ENCODE measurements at regions not wholly inside any gene's neighbourhood (a gene's known extent, or its start where the extent isn't known, plus 50 kb on each side); places are given as distances from the start of the nearest gene placed in this dataset.

DNA sequence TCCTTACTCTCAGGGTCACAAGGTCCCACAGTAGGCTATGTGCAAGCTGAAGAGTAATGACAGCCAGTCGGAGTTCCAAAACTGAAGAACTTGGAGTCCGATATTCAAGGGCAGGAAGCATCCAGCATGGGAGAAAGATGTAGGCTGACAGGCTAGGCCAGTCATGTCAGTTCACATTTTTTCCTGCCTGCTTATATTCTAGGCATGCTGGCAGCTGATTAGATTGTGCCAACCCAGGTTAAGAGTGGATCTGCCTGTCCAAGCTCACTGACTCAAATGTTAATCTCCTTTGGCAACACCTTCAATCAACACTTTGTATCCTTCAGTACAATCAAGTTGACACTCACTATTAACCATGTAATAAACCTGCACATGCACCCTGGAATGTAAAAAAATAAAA lies 960.9 kb upstream of the HS3ST1 start:
- TF ChIP-seq, protein P1, sequence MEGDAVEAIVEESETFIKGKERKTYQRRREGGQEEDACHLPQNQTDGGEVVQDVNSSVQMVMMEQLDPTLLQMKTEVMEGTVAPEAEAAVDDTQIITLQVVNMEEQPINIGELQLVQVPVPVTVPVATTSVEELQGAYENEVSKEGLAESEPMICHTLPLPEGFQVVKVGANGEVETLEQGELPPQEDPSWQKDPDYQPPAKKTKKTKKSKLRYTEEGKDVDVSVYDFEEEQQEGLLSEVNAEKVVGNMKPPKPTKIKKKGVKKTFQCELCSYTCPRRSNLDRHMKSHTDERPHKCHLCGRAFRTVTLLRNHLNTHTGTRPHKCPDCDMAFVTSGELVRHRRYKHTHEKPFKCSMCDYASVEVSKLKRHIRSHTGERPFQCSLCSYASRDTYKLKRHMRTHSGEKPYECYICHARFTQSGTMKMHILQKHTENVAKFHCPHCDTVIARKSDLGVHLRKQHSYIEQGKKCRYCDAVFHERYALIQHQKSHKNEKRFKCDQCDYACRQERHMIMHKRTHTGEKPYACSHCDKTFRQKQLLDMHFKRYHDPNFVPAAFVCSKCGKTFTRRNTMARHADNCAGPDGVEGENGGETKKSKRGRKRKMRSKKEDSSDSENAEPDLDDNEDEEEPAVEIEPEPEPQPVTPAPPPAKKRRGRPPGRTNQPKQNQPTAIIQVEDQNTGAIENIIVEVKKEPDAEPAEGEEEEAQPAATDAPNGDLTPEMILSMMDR (IDR thresholded peaks at IDR 0.05): no peak
- no peak for TF ChIP-seq ZFX (IDR thresholded peaks at IDR 0.05; ENCODE audit: borderline replicate concordance)
